ENCODE measurements at regions not wholly inside any gene's neighbourhood (a gene's known extent, or its start where the extent isn't known, plus 50 kb on each side); places are given as distances from the start of the nearest gene placed in this dataset.

DNA sequence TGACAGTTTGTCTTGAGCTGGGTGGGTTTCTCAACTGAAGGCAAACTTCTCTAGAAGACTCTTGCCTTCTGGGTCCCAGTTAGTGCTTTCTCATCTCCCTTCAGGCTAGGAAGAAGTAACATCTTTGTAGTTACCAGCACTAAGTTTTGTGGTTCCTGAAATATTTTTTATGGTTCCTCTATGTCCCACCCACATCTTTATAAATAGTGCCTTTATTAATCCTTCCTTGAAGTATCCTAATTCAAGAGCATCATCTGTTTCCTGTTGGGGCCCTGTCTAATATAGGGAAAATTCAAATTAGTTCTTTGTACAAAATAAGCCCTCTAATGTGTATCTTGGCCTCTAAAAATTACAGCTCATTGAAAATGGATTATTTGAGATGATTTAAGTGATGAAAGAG lies 147.4 kb upstream of the MAOA start:
- DNase-seq, result no peak

DNA sequence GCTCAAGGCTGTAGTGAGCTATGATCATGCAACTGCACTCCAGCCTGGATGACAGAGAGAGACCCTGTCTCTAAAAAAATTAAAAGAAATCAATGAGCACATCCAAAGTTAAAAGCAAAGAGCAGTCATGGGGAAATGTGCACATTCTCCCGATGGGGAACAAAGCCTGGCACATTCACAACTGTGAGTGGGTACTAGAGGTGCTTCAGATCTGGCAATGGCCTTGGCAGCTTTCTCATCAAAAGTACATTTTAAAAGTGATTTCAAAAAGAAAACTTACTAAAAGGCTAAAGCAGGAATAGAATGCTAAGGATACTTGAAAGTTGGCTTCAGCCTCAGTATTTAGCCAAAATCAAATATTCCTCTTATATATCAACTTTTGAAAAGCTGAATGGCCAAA lies 145.9 kb upstream of the MAOA start:
- DNase-seq, result no peak

DNA sequence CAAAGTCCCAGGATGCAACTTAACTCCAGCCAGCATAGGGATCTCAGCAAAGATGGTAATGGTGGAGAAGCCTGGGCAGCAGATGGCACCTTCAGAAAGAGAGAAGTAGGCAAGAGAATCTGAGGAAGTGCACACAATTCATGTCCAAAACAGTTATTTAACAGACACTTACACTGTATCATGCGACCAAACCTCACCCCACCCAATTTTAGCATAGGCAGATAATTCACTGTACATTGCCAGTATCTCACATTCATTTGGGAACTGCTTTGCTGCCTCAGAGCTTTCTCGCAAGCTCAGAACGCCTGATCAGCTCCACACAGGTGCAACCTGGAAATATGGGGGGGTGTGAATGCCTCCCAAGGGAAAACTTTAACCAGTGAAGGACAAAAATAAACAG lies 143.0 kb upstream of the MAOA start:
- DNase-seq, result no peak

DNA sequence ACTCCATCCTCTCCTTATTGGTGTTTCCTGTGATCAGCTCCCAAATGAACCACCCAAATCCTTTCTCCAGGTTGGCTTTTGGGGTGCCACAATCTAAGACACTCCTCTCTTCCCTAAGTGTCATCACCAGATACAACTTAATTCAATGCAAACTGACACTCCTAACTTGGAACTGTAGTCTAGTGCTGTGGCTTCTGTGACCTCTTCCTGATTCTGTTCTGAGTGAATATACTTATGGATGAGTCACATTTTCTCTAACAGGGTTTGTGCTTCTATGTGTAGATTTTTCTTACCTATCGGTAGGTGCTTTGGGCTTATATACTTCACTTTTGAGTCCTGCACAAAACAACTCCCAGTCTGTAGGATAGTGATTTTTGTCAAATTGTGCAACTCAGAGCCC lies 141.3 kb upstream of the MAOA start:
- DNase-seq, result no peak

DNA sequence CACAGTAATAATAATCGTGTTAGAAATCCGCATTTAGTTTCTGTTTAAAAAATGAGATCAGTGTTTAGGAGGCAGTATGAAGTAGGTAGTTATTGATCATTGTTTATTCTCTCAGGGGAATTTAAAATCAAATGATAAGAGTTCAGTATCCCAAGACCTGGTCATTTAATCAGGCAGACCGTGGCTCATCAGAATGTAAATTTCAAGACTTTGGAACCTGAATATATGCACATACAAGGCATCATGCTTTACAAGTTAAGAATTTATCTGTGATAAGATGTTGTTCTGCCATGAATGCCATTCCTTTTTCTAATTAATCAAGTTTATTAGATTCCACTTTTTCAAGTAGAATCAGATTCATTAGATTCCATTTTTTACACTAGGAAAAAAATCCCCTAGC lies 133.5 kb upstream of the MAOA start:
- DNase-seq, result no peak

DNA sequence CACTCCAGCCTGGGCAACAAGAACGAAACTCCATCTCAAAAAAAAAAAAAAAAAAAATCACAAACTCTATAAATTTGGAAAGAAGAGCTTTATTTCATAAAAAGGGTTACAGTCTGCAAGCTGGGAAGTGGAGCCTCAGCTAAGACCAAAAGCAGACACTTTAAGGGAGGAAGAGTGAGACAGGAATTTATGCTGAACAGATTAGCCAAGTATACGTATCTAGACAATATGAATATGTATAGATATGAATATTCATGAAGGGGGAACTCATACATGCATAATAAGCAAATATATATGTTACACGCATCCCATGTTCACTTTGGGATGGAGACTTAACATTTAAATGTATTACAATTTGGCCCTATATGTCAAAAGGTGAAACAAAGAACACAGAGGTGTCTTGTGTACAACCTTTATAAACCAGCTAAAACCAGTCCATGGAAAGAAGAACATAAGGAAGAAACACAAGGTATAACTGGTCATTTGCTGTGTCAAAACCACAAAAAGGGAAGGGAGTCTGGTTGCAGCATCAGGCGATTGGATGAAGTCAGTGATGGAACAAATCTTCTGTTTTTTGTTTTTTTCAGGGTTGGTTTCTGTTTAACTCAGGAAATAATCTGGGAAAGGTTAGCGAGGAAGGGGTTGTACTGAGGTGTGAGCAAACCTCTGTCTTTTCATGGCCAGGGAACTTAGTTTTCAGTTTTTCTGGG lies 130.0 kb upstream of the MAOA start:
- no peak for DNase-seq

- no peak for DNase-seq
Observed at GRCh38 chrX:43526878-43527277, 129.2 kb upstream of the MAOA start.

GRCh38 chrX:43527801-43528200 lies 128.3 kb upstream of the MAOA start:
- DNase-seq, result no peak

DNA sequence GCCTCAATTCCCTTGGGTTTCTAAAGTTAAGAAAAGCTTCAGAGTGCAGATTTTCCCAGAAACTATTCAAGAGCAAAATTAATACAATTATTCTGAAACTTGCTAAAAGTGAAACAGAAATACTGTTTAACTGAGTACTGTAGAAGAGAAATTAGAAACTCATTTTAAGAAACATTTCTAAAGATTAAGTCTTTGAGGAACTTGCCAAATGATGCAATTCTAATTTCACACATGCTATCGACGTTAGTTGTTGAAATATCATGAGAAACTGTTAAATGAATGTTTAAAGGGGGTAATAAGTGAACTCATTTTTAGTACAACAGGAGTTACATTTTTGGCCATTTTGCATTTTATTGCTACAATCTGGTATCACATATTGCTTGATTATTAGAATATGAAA lies 125.3 kb upstream of the MAOA start:
- no peak for DNase-seq

GRCh38 chrX:43540318-43540717 lies 115.8 kb upstream of the MAOA start:
- no peak for DNase-seq

- no peak for DNase-seq
Observed at GRCh38 chrX:43551590-43551989, 104.5 kb upstream of the MAOA start.

GRCh38 chrX:43552156-43552555 lies 103.9 kb upstream of the MAOA start:
- DNase-seq, result no peak

- no peak for DNase-seq
Observed at GRCh38 chrX:43552703-43553102, 103.4 kb upstream of the MAOA start.

DNA sequence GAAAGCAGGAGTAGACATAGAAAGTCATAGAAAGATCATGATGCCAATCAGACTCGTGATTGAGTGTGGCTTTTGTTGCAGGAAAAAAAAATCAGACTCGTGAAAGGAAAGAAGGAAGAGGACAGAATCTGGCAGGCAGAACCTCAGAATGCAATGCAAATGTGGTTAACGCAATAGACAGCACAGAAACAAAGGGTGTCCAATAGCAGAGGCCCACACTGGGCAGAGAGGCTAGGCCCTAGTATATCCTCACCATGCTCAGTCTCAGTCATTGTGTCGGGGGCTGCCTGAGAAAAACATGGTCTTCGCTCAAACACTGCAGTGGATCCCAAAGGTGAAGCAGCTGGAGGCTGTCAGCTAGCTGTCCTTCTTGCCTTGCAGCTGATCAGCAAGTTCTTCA lies 102.8 kb upstream of the MAOA start:
- DNase-seq, result no peak

GRCh38 chrX:43556207-43556606 lies 99.9 kb upstream of the MAOA start:
- DNase-seq, result no peak

GRCh38 chrX:43557792-43558191 lies 98.3 kb upstream of the MAOA start:
- peak; percentile 31 for DNase-seq

DNA sequence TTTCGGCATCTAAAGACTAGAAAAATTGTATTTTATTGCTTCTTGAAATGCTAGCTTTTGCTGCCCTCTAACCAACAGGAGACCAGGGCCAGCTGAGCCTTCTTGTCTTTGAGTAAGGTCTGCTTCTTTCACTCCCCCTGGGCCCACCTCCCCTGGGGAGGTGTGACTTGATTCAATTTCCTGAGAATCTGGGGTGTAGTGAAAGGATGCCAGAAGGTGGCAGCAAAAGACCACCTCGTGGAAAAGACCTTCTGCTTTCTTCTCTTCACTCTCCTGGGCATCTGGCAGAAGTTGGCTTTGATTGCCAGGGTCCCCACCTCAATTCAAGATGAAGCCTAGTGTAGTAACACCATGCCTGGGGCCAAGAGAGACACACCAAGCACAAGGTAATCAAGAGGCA lies 96.5 kb upstream of the MAOA start:
- DNase-seq, result no peak

DNA sequence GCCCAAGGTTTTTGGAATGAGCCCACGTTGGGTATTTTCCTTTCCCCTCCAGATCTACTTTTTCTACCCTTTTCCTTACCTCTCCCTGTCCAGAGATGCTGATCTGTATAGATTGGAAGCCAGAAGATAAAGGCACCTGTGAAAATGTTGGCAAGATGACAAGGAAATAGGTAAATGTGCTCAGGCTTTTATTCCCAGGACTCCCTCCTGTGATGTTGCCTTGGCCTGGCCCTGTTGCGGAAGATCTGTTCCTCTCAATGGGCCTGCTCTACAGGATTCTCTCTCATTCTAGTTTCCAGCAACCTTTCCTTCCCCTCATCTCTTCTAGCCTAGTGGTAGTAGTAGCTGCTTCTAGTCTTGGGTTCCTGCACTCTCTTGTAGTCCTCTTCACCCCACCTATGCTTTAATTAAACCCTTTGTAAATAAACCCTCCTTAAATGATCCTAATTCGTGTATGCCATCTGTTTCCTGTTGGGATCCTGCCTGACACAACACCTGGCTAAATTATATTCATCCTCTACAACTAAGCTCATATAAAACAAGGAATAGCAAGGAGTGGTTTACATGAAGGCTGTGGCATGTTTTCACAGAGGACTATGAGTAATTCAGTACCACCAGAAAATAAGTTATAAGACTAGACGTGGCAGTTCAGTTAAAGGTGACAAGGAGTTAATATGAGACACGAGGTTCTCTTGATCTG lies 95.7 kb upstream of the MAOA start:
- DNase-seq, result no peak

- no peak for DNase-seq
Observed at GRCh38 chrX:43562372-43562771, 93.7 kb upstream of the MAOA start.

- DNase-seq, result no peak
Observed at GRCh38 chrX:43564953-43565352, 91.1 kb upstream of the MAOA start.

DNA sequence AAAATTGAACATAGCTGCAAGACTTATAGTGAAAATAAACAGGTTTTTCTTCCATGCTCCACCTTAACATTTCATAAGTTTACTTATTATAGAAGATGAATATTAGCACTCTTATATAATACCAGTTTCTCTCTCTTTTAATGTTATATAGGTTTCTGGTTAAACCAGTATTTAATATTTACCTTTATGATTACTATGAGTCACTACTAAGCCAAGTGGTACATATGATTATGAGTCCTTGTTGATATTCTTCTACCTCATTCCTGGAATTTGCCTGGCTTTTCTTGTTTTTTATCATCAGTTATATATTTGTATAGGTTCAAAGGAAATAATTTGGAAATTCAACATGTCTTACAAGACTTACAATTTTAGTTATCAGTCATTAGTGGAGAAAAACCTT lies 89.9 kb upstream of the MAOA start:
- DNase-seq, result no peak

GRCh38 chrX:43573441-43574015 lies 82.6 kb upstream of the MAOA start:
- DNase-seq, result no peak

DNA sequence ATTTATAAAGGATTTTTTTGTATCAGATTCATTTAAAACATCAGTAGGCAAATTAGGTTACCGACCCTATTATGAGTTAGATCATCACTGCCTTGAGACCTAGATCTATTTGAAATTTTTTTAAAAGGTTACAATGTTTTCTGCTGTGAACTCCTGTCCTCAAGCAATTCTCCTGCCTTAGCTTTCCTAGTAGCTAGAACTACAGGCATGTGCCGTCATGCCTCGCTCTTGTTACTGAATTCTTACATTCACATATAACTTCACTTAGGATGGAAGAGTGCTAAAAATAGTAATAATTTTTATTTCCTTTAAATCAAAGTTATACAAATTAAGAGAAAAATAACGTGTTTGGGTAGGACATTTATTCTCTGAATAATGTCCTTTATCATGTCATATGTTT lies 75.5 kb upstream of the MAOA start:
- DNase-seq, result no peak

DNA sequence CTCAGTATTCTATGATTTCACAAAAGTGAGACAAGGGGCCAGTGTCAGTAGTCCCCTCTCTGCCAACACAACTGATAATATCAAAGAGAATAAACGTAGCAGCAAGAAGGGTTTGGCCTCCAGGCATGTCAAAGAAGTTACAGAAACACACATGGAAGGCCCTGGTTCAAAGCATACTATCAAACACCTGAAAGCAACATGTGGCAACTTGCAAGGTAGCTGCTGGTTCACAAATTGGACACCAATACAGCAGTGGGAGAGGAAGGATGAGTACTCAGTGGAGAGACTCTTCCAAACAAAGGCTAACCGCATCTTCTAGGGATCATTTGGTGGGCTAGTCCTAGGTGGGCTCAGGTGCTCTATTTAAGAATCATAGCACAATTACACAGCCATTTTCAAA lies 74.9 kb upstream of the MAOA start:
- no peak for DNase-seq
